ENCODE measurements at regions not wholly inside any gene's neighbourhood (a gene's known extent, or its start where the extent isn't known, plus 50 kb on each side); places are given as distances from the start of the nearest gene placed in this dataset.

DNA sequence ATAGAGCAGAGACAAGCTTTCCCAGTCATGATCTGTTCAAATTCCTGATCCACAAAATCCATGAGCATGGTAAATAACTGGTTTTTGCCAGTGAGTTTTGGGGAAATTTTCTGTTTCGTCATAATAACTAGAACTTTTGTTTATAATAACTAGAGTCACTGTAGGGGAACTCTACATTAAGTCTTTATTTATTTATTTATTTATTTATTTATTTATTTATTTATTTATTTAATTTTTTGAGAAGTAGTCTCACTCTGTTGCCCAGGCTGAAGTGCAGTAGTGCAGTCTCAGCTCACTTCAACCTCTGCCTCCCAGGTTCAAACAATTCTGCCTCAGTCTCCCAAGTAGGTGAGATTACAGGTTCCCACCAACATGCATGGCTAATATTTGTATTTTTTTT is 1106.8 kb downstream of the AMY1C start:
- no peak for DNase-seq

DNA sequence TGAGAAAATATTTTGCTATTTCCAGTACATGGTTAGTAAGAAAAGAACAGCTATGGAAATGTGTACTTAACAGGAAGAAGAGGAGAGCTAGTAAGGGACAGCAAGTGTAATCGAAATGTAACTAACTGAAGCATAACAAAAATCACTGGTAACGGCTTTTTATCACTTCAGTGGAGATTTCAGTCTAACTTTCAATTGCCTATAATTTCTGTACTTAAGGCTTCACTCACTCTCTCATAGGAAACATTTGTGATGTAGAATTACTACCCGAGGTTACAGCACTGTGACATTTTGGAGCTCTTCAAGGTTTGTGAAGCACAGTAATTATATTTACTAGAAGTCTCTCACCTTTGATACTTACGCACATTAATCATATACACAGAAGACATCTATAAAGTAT is 1119.1 kb downstream of the AMY1C start:
- DNase-seq = no peak

DNA sequence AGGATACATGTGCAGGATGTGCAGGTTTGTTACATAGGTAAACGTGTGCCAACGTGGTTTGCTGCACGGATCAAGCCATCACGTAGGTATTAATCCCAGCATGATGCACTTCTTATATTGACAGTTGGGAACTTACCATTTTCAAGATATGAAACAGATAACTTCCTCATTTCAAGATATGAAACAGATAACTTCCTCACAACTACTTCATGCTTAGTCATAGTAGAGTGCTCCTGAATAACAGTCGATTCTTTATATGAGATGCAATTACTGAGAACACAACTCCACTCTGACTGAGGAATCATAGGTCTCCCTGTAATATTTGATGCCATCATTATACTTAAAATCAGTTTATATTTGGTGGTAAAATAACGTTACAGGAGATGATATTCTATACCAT is 1124.3 kb downstream of the AMY1C start:
- DNase-seq = no peak

DNA sequence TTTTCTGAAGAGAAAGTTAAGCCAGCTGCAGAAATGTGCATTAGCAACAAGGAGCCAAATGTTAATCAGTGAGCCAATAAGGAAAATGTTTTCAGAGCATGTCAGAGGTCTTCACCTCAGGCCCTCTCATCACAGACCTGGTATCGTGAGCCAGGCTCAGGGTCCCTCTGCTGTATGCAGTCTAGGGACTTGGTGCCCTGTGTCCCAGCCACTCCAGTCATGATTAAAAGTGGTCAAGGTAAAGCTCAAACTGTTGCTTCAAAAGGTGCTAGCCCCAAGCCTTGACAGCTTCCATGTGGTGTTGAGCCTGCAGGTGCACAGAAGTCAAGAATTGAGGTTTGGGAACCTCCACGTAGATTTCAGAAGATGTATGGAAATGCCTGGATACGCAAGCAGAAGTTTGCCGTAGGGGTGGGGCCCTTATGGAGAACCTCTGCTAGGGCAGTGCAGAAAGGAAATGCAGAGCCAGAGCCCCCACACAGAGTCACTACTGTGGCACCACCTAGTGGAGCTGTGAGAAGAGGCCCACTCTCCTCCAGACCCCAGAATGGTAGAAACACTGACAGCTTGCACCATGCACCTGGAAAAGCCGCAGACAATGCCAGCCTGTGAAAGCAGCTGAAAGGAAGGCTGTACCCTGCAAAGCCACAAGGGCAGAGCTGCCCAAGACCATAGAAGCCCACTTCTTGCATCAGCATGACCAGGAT is 1128.7 kb downstream of the AMY1C start:
- DNase-seq = no peak

DNA sequence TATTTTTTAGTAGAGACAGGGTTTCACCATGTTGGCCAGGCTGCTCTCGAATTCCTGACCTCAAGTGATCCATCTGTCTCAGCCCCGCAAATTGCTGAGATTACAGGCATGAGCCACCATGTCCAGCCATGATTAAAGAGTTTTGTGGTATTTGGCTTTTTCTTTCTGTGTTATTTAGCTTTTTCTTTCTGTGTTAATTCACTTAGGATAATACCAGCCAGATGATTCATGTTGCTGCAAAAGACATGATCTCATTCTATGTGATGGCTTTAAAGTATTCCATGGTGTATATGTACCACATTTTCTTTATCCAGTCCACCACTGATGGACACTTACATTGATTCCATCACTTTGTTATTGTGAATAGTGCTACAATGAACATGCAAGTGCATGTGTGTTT is 1135.2 kb downstream of the AMY1C start:
- DNase-seq = no peak

DNA sequence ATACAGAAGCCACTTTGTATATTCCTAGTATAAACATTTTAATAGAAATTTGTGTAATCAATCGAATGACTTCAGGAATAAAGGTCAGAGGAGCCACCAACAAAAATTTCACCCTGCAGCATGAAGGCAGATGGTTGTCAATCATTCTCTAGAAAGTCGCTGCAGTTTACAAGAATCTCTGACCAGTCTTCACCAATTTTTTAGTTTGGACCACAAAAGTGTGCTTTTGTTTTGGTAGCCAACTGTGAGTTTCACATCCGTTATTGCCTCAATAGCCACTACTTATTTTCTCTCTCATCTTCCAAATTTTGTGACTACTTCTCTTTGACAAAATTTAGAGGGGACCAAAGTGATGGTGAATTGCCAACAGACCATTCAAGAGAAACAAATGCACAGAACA is 1155.6 kb downstream of the AMY1C start:
- no peak for DNase-seq

DNA sequence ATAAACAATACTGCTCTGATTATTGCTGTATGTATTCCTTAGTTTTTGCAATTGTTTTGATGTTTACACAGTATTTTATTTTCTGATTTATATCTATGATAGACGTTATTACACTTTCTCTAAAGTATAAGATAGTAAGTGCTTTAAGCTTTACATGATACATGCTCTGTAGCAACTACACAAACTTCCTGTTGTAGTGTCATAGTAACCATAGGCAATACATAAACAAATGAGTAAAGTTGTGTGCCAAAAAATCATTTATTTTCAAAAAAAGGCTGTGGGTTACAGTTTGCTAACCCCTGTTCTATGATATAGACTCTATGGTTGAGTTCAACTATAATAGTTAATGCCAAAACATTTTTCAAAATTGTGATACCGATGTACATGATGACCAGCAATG is 1156.4 kb downstream of the AMY1C start:
- no peak for DNase-seq

DNA sequence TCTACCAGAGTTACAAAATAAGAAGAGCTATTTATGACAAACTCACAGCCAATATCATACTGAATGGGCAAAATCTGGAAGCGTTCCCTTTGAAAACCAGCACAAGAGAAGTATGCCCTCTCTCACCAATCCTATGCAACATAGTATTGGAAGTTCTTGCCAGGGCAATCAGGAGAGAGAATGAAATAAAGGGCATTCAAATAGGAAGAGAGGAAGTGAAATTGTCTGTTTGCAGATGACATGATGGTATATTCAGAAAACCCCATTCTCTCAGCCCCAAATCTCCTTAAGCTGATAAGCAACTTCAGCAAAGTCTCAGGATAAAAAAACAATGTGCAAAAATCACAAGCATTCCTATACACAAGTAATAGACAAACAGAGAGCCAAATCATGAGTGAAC is 1169.5 kb downstream of the AMY1C start:
- no peak for DNase-seq

DNA sequence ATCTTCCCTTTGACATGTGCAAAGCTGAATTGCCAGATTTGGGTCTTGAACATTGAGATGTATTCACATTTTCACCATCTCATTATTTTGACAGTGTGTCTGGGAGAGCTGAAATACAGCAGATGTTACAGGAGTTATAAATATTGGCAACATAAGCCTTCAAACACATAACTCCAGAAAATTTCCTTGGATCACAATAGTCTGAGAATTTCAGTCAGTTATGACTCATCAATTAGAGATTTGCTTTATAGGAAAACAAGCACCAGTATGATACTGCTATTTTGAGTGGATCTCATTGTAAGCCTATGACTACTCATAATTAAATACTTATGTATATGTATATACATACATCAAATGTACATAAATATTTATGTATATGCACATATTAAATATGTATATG is 1171.8 kb downstream of the AMY1C start:
- no peak for DNase-seq

DNA sequence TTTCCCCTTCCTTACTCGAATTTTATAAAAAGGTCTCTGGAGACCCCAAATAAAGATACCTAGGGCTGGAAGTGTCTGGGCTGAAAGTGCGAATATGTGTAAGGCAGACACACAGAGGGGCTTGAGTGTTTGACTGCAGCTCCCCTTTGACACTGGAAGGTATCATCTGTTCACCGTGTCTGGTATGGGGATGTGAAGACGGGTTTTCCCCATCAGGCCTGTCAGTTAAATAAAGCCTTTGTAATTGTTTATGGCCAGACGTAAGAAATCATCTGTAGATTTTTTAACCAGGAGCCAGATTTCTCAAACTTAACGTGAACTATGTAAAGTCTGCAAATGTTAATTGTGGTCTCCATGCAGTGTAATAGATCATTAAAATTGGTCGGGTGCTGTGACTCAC is 1173.4 kb downstream of the AMY1C start:
- DNase-seq = no peak

DNA sequence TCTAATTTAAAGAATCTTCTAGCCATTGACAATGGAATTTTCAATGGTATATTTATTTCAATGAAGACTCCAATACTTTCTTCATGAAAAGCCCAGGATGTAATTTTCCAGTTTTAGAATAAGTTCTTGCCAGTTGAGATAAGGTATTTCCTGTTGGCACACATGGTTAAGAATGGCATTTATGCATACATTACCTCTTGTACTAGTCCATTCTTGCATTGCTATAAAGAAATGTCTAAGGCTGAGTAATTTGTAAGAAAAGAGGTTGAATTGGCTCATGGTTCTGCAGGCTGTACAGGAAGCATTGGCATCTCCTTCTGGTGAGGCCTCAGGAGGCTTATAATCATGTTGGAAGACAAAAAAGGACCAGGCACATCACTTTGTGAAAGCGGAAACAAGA is 1179.6 kb downstream of the AMY1C start:
- no peak for DNase-seq

DNA sequence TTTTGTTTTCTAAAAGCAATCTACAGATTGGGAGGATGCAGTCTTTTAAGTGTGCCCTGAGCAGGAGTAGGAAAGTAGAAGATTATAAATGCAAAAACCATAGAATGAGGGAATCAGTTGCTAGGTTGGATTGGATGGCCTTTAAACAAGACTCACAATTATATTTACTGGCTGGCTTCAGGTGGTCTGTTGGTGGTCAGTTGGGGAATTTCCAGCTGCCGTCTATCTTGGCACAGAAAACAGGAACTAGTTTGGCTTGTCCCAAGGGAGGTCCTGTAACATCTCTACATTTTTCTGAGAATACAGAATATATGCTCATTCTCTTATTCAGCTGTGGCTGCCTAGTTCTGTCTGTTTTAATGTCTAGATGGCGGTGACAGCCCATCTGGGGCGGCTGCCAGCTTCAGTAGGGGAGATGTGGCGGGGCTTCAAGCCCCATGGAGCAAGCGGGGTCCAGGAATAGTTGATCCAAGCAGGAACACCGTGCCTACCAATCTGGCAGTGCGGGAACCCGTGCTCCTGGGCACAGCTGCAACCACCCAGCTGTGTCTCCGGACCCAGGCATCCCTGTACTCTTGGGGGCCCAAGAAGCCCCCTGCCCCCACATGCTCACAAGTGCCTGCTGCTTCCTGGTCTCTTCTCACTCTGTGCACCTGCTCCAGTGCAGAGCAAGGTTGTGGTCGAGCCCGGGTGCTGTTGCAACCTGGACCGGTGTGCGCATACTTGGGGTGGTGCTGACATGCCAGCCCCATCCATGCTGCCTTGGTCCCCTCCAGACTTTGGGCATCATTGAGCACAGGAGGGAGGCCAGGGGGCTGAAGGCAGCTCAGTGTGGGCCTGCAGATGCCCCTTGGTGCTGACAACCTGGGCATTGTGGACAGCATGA is 1182.6 kb downstream of the AMY1C start:
- no peak for DNase-seq

DNA sequence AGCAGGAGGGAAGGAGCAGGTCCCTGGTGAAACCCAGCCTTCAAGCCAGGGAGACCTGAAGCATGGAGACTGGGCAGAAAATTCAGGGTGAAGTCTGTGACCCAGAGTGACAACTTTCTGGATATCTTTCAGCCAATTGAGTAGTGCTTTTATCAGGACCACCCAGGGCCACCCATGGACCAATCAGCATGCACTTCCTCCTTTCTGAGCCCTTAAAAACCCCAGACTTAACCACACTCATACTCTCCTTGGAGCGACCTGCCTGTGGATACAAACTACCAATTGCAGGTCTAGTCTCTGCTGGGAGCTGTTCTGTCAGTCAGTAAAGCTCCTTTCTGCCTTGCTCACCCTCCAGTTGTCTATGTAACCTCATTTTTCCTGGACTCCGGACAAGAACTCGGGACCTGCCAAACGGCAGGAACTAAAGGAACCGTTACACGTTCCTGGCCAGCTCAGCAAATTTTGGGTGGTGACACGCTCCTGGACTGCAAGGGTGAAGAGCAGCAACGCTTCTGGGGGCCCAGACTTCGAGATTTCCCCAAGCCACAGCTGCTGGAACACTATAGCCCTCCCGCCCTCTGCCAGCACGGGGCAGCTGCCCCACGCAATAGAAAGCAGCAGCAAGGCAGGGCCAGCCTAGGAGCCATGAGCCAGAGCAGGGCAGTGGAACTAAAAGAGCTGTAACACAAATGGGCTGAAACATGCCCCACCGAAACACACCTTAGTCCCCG is 1183.4 kb downstream of the AMY1C start:
- DNase-seq = no peak

DNA sequence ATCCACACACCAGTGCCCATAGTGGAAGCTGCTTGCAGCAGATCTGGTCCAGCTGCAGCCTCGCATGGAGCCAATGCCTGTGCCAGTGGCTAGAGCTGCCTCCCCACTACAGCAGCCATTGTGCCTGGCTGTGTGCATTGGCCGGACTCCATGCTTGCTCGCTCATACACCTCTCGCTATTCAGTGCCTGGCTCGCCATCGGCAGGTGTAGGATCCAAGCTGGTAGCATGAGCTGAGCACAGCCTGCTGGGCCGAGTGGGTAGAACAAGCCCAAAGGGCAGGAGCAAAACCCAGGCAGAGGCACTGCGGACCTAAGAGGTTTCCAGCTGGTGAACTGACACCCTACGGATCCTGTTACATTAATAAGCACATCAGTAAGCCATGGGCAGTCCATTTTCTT is 1184.1 kb downstream of the AMY1C start:
- no peak for DNase-seq

DNA sequence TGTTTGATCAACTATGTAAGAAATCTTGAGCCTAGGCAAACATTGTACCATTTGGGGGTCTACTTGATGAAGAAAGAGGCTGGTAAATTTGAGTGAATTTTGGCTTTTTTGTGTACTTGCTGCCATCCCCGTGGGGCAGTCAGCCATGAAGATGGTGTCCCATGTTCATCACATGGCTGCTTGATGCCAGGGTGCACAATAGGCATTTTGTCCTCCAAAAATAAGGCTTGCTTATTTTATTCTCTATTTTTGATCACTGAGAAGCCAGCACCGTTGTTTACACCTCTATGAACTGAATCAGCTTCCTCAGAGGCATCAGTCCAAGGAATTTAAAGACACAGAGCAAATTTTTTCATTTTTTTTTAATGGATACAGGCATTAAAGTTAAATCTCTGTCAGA is 1195.7 kb downstream of the AMY1C start:
- DNase-seq = no peak

DNA sequence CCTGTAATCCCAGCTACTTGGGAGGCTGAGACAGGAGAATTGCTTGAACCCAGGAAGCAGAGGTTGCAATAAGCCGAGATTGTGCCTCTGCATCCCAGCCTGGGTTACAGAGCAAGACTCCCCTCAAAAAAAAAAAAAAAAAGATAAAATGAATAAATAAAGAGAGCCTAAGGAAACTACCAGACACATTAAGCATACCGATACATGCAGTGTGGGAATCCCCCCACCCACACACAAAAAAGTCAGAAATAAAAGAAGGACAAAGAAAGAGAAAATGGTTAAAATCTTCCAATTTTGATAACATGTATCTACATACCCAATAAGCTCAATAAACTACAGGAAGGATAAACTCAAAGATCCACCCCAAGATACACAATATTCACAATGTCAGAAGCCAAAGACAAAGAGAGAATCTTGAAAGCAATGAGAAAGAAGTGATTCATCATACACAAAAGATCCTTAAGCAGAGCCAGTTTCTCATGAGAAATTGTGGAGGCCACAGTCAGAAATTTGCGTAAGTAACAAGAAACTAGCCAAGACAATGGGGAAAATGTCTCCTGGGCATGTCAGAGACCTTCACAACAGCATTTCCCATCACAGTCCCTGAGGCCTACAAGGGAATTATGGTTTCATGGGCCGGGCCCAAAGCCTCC is 1197.0 kb downstream of the AMY1C start:
- no peak for DNase-seq

DNA sequence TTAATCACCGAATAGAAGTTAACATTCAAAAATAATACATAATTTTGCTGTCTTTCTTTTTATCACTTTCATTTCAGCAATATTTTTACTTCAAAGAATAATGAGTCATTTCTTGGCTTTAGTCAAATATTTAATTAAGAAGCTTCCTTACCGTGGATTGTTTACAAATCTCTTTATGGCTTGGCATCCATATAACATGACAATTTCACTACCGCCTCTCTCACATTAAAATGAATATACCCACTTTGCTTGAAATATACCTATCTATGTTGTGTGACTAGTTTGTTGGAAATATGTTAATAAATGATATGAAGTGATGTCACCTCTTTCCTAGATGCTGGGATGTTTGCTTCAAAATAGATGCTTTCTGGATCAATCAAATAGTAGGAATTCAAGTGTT is 1203.9 kb downstream of the AMY1C start:
- DNase-seq = peak in 1 of 2 experiments; percentile 7

DNA sequence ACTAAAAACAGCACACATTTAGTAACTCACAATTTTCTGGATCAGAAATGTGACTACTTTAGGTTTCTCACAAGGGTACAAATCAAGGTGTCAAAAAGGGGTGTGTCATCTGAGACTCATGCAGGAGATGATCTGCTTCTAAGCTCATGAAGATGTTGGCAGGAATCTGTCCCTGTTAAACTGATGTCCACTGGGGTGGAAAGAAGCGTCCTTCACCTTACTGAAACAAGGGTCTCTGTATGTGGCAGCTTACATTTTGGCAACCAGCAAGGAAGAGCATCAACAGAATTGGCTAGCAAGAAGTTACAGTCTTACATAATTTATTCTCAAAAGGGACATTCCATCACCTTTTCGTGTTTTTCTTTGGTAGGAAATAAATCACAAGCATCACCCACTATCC is 1223.8 kb downstream of the AMY1C start:
- DNase-seq = no peak

DNA sequence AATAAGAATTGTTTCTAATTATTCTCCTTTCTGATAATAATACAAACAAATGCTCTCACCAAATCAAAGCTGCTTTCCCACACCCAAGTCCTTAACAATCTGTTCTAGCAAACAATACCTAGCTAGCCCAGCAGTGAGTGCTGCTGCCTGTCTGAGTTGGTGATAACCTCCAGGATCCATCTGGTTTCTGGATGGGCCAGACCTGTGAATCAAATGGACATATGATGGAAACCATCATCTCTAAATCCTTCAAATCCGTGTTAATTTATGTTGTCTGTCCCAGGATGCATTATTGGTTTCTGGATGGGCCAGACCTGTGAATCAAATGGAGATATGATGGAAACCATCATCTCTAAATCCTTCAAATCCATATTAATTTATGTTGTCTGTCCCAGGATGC is 1230.0 kb downstream of the AMY1C start:
- no peak for DNase-seq

DNA sequence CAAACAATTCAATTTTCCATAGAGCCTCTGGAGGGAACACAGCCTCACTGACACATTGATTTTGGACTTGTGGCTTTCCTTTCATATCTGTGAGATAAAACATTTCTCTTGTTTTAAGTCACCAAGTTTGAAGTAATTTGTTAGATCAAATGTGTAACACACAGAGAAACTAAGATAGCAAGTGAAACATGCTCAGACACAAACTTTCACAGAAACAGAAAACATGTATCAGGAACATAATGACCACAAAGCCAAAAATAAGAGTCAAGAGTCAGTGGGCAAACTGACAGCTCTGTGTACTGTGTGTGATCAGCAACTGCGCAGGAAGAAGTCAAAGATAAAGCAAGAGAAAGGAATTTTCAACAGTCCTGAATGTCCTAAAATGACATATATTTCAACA is 1237.5 kb downstream of the AMY1C start:
- no peak for DNase-seq

DNA sequence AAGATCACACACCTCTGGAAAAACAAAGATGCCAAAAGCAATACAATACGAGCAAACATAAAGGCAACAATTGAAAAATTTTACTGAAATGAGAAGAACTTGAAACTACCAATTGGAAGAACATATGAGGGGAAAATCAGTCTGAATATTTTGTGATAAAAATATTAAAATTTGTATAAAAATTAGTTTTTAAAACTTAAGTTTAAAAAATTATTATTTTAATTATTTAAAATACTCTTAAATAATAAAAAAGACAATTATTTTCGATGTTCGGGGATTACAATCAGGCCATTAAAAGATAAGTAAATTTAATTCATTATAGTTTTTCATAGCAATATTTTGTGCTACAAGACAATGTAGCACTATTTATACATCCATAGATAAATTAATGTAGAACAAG is 1239.3 kb downstream of the AMY1C start:
- no peak for DNase-seq

DNA sequence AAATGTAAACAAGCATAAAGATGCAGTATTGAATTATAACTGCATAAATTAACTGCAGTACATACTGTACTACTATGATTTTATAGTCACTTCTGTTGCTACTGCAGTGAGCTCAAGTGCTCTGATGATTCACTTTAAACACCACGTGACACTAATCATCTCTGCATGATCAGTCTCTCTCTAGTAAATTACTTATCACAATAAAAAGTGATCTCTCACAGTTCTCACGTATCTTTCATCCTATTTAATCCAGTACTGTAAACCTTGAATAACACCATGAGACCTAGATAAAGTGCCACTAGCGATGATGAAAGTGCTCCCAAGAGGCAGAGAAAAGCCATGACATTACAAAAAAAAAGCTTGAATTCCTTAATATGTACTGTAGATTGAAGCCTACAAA is 1242.0 kb downstream of the AMY1C start:
- DNase-seq = peak in 1 of 2 experiments; percentile 62

DNA sequence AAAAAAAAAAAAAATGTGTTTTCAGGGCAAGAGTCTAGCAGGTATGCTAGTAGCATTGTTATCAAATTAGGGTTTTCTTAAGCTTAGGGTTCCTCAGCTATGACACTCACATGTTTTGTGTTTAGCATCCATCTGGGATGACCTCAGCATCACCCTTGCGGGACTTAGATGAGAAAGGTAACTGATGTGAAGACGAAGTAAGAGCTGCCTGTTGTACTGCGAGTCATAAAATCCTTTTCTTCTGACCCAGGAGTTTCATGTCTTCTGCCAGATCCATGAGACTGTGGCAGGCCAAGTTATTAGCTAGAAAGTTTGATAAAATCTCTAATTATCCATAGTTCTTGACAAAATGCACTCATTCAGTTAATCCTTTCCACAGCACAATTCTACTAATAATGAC is 1251.1 kb downstream of the AMY1C start:
- DNase-seq = no peak

Data from NCI-H2081 (cell line).